GM23338 (cell line): ENCODE measurements at regions not wholly inside any gene's neighbourhood (a gene's known extent, or its start where the extent isn't known, plus 50 kb on each side); places are given as distances from the start of the nearest gene placed in this dataset.

Experiments
- ATAC-seq: fragments of 200-7000 bp; cut with Tn5 transposase; 3 replicates; pipeline ENCODE4 v1.9.1; 2020
- DNase-seq: peaks from one replicate; pipeline ENCODE4 v3.0.0-alpha.2; 2015; ENCODE audit warnings: low spot score
- H2AFZ ChIP-seq: fragments of 200-600 bp; sonication (generic); 2 replicates; pipeline ENCODE4 v1.8.0; 2016; ENCODE audit warnings: antibody characterized with exemption, mild to moderate bottlenecking, moderate library complexity
- H3F3A ChIP-seq: fragments of 200-600 bp; sonication (generic); replicated peaks from 2 replicates; pipeline ENCODE4 v1.8.0; 2017; ENCODE audit warnings: antibody characterized with exemption, mixed run types, low read depth
- H3K27ac ChIP-seq: fragments of 200-600 bp; sonication (generic); 2 replicates; pipeline ENCODE4 v1.6.1; 2016; ENCODE audit warnings: low read depth
- H3K27me3 ChIP-seq: fragments of 200-600 bp; sonication (generic); 2 replicates; pipeline ENCODE4 v1.8.0; 2016; ENCODE audit warnings: mild to moderate bottlenecking, mixed run types, moderate library complexity; ENCODE audit not compliant: insufficient read depth
- H3K36me3 ChIP-seq: fragments of 200-600 bp; sonication (generic); 2 replicates; pipeline ENCODE4 v1.8.0; 2016; ENCODE audit warnings: mild to moderate bottlenecking; ENCODE audit not compliant: insufficient read depth
- H3K4me1 ChIP-seq: fragments of 200-600 bp; sonication (generic); 2 replicates; pipeline ENCODE4 v1.8.0; 2016; ENCODE audit warnings: mild to moderate bottlenecking, moderate library complexity; ENCODE audit not compliant: insufficient read depth
- H3K4me2 ChIP-seq: fragments of 200-600 bp; sonication (generic); 2 replicates; pipeline ENCODE4 v1.7.1; 2017; ENCODE audit warnings: mixed run types
- H3K4me3 ChIP-seq: fragments of 200-600 bp; sonication (generic); 2 replicates; pipeline ENCODE4 v1.6.1; 2016; ENCODE audit warnings: mixed run types
- H3K79me2 ChIP-seq: fragments of 200-600 bp; sonication (generic); replicated peaks from 2 replicates; pipeline ENCODE4 v1.8.0; 2017; ENCODE audit warnings: mild to moderate bottlenecking; ENCODE audit not compliant: insufficient read depth
- H3K9me2 ChIP-seq: fragments of 200-600 bp; sonication (generic); 2 replicates; pipeline ENCODE4 v1.8.0; 2017; ENCODE audit not compliant: insufficient read depth
- H4K20me1 ChIP-seq: fragments of 200-600 bp; sonication (generic); replicated peaks from 2 replicates; pipeline ENCODE4 v1.8.0; 2017; ENCODE audit warnings: mild to moderate bottlenecking; ENCODE audit not compliant: insufficient read depth
- H3K27ac Mint-ChIP-seq: 2 replicates; pipeline ENCODE4 v1.8.0; 2020; ENCODE audit warnings: inconsistent platforms, mild to moderate bottlenecking, moderate library complexity, mixed read lengths
- H3K27me3 Mint-ChIP-seq: 3 replicates; pipeline ENCODE4 v1.8.0; 2022; ENCODE audit warnings: low read depth, mild to moderate bottlenecking, moderate library complexity, mixed read lengths, inconsistent platforms; ENCODE audit not compliant: insufficient read depth, poor library complexity
- H3K36me3 Mint-ChIP-seq: 3 replicates; pipeline ENCODE4 v1.8.0; 2021; ENCODE audit warnings: low read depth, mild to moderate bottlenecking, inconsistent platforms, moderate library complexity, mixed read lengths
- H3K4me1 Mint-ChIP-seq: 3 replicates; pipeline ENCODE4 v1.8.0; 2020; ENCODE audit warnings: mild to moderate bottlenecking, inconsistent platforms, mixed read lengths
- H3K4me3 Mint-ChIP-seq: 3 replicates; pipeline ENCODE4 v1.8.0; 2021; ENCODE audit warnings: moderate library complexity, mild to moderate bottlenecking, inconsistent platforms, mixed read lengths
- H3K9me3 Mint-ChIP-seq: 3 replicates; pipeline ENCODE4 v1.8.0; 2020; ENCODE audit warnings: moderate library complexity, mild to moderate bottlenecking, inconsistent platforms, mixed read lengths
- CREB1 ChIP-seq: fragments of 250-450 bp; sonication (Bioruptor Pico); IDR thresholded peaks from 2 replicates; pipeline ENCODE4 v1.5.0; 2020; ENCODE audit warnings: low read depth, mild to moderate bottlenecking, moderate library complexity
- CTCF ChIP-seq, 2 experiments: fragments of 200-600 bp in 1 of 2; sonication (generic) in 1 of 2; conservative IDR thresholded peaks; 2 replicates each; pipeline versions ENCODE4 v1.5.1 to v1.6.1; 2016 to 2017; ENCODE audit warnings: antibody characterized with exemption in 2 of 2, low read depth in 2 of 2, mild to moderate bottlenecking in 2 of 2, moderate library complexity in 1 of 2
- ETS1 ChIP-seq: IDR thresholded peaks from 2 replicates; pipeline ENCODE4 v1.6.1; 2016; ENCODE audit warnings: antibody characterized with exemption
- EZH2 ChIP-seq: fragments of 200-600 bp; sonication (generic); IDR thresholded peaks from one replicate; pipeline ENCODE4 v1.8.0; 2017; ENCODE audit warnings: antibody characterized with exemption, mild to moderate bottlenecking, low read depth; ENCODE audit not compliant: unreplicated experiment
- EZH2phosphoT487 ChIP-seq: fragments of 200-600 bp; sonication (generic); IDR thresholded peaks from one replicate; pipeline ENCODE4 v1.8.1; 2018; ENCODE audit warnings: antibody characterized with exemption; ENCODE audit not compliant: unreplicated experiment
- JUNB ChIP-seq: IDR thresholded peaks from one replicate; pipeline ENCODE4 v1.6.1; 2016; ENCODE audit warnings: antibody characterized with exemption; ENCODE audit not compliant: unreplicated experiment
- NANOG ChIP-seq: IDR thresholded peaks from 2 replicates; pipeline ENCODE4 v1.6.1; 2016; ENCODE audit warnings: antibody characterized with exemption, borderline replicate concordance
- POLR2AphosphoS5 ChIP-seq: IDR thresholded peaks from 2 replicates; pipeline ENCODE4 v1.6.1; 2016; ENCODE audit warnings: antibody characterized with exemption, low read depth
- STAT1 ChIP-seq: IDR thresholded peaks from one replicate; pipeline ENCODE4 v1.6.1; 2016; ENCODE audit warnings: antibody characterized with exemption; ENCODE audit not compliant: unreplicated experiment
- ZNF114 ChIP-seq: fragments of 250-450 bp; sonication (Bioruptor Pico); IDR thresholded peaks from 2 replicates; pipeline ENCODE4 v1.5.0; 2020; ENCODE audit warnings: mild to moderate bottlenecking, moderate library complexity
- ZNF331 ChIP-seq: fragments of 250-450 bp; sonication (Bioruptor Pico); IDR thresholded peaks from 2 replicates; pipeline ENCODE4 v1.5.0; 2020; ENCODE audit warnings: low read depth, mild to moderate bottlenecking, moderate library complexity
- TF ChIP-seq, protein P1 (sequence below): fragments of 250-450 bp; sonication (Bioruptor Pico); IDR thresholded peaks from 2 replicates; pipeline ENCODE4 v1.5.0; 2020; ENCODE audit warnings: mild to moderate bottlenecking, moderate library complexity
- TF ChIP-seq, protein P2 (sequence below): IDR thresholded peaks from one replicate; pipeline ENCODE4 v1.6.1; 2018; ENCODE audit warnings: antibody characterized with exemption; ENCODE audit not compliant: unreplicated experiment

DNA sequence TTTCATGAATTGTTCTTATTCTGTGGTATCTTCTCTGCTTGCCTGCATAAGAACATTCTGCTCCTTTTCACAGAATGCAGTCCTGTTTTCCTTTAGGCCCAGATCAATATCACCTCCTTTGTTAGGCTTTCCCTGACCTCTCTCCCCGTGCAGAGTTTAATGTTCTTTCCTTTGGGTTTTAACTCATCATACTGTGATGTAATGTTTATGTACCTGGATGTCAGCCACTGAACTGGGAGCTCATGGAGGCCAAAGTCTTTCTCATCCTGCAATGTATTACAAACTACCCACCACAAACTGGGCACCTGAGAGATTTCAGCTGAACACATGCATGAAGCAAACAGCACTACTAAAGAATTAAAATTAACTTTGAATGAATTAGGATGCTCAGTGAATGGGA, 192.8 kb upstream of the RORA start:
- H3K4me3 Mint-ChIP-seq: no peak overlapping the region
- TF ChIP-seq ZNF114 (CRISPR knock-in tag) (no peak), JUNB (no peak), CREB1 (CRISPR knock-in tag) (no peak), ZNF331 (CRISPR knock-in tag) (no peak), CTCF (conservative IDR thresholded peaks at IDR 0.05; ENCODE audit: low read depth in 2 of 2) (no peak), ETS1 (no peak), POLR2AphosphoS5 (no peak), EZH2 (no peak), NANOG (no peak), EZH2phosphoT487 (no peak), STAT1 (no peak)
- TF ChIP-seq, protein P1, sequence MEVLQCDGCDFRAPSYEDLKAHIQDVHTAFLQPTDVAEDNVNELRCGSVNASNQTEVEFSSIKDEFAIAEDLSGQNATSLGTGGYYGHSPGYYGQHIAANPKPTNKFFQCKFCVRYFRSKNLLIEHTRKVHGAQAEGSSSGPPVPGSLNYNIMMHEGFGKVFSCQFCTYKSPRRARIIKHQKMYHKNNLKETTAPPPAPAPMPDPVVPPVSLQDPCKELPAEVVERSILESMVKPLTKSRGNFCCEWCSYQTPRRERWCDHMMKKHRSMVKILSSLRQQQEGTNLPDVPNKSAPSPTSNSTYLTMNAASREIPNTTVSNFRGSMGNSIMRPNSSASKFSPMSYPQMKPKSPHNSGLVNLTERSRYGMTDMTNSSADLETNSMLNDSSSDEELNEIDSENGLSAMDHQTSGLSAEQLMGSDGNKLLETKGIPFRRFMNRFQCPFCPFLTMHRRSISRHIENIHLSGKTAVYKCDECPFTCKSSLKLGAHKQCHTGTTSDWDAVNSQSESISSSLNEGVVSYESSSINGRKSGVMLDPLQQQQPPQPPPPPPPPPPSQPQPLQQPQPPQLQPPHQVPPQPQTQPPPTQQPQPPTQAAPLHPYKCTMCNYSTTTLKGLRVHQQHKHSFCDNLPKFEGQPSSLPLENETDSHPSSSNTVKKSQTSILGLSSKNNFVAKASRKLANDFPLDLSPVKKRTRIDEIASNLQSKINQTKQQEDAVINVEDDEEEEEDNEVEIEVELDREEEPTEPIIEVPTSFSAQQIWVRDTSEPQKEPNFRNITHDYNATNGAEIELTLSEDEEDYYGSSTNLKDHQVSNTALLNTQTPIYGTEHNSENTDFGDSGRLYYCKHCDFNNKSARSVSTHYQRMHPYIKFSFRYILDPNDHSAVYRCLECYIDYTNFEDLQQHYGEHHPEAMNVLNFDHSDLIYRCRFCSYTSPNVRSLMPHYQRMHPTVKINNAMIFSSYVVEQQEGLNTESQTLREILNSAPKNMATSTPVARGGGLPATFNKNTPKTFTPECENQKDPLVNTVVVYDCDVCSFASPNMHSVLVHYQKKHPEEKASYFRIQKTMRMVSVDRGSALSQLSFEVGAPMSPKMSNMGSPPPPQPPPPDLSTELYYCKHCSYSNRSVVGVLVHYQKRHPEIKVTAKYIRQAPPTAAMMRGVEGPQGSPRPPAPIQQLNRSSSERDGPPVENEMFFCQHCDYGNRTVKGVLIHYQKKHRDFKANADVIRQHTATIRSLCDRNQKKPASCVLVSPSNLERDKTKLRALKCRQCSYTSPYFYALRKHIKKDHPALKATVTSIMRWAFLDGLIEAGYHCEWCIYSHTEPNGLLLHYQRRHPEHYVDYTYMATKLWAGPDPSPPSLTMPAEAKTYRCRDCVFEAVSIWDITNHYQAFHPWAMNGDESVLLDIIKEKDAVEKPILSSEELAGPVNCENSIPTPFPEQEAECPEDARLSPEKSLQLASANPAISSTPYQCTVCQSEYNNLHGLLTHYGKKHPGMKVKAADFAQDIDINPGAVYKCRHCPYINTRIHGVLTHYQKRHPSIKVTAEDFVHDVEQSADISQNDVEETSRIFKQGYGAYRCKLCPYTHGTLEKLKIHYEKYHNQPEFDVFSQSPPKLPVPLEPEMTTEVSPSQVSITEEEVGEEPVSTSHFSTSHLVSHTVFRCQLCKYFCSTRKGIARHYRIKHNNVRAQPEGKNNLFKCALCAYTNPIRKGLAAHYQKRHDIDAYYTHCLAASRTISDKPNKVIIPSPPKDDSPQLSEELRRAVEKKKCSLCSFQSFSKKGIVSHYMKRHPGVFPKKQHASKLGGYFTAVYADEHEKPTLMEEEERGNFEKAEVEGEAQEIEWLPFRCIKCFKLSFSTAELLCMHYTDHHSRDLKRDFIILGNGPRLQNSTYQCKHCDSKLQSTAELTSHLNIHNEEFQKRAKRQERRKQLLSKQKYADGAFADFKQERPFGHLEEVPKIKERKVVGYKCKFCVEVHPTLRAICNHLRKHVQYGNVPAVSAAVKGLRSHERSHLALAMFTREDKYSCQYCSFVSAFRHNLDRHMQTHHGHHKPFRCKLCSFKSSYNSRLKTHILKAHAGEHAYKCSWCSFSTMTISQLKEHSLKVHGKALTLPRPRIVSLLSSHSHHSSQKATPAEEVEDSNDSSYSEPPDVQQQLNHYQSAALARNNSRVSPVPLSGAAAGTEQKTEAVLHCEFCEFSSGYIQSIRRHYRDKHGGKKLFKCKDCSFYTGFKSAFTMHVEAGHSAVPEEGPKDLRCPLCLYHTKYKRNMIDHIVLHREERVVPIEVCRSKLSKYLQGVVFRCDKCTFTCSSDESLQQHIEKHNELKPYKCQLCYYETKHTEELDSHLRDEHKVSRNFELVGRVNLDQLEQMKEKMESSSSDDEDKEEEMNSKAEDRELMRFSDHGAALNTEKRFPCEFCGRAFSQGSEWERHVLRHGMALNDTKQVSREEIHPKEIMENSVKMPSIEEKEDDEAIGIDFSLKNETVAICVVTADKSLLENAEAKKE (CRISPR knock-in tag): no peak
- TF ChIP-seq, protein P2, sequence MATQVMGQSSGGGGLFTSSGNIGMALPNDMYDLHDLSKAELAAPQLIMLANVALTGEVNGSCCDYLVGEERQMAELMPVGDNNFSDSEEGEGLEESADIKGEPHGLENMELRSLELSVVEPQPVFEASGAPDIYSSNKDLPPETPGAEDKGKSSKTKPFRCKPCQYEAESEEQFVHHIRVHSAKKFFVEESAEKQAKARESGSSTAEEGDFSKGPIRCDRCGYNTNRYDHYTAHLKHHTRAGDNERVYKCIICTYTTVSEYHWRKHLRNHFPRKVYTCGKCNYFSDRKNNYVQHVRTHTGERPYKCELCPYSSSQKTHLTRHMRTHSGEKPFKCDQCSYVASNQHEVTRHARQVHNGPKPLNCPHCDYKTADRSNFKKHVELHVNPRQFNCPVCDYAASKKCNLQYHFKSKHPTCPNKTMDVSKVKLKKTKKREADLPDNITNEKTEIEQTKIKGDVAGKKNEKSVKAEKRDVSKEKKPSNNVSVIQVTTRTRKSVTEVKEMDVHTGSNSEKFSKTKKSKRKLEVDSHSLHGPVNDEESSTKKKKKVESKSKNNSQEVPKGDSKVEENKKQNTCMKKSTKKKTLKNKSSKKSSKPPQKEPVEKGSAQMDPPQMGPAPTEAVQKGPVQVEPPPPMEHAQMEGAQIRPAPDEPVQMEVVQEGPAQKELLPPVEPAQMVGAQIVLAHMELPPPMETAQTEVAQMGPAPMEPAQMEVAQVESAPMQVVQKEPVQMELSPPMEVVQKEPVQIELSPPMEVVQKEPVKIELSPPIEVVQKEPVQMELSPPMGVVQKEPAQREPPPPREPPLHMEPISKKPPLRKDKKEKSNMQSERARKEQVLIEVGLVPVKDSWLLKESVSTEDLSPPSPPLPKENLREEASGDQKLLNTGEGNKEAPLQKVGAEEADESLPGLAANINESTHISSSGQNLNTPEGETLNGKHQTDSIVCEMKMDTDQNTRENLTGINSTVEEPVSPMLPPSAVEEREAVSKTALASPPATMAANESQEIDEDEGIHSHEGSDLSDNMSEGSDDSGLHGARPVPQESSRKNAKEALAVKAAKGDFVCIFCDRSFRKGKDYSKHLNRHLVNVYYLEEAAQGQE: no peak

More for the DNA sequence above, 192.8 kb upstream of the RORA start:
- peaks cover 24% of the 10 kb centered on the region for H3K4me1 ChIP-seq
- no peak for ATAC-seq
- H3K36me3 ChIP-seq: no peaks in the 10 kb centered on the region
- no peak for DNase-seq
- H3K27me3 ChIP-seq: no peaks in the 10 kb centered on the region
- Mint-ChIP-seq H3K9me3 (no peaks in the 10 kb centered on the region), H3K36me3 (no peaks in the 10 kb centered on the region), H3K27ac (no peak overlapping the region), H3K27me3 (peaks cover 1% of the 10 kb centered on the region), H3K4me1 (peaks cover 26% of the 10 kb centered on the region)
- H3K4me3 ChIP-seq: no peak overlapping the region
- no peak overlapping the region for H2AFZ ChIP-seq
- H3K9me2 ChIP-seq: 0 out of 2 replicates have a peak, but pooled peaks cover 3% of the 10 kb centered on the region
- no peak overlapping the region for H3K4me2 ChIP-seq
- H3K27ac ChIP-seq: no peak overlapping the region
- no peaks in the 10 kb centered on the region for H4K20me1 ChIP-seq
- no peaks in the 10 kb centered on the region for H3F3A ChIP-seq
- no peaks in the 10 kb centered on the region for H3K79me2 ChIP-seq
